C4-2B (cell line): ENCODE measurements at regions not wholly inside any gene's neighbourhood (a gene's known extent, or its start where the extent isn't known, plus 50 kb on each side); places are given as distances from the start of the nearest gene placed in this dataset.

Source experiments
- H3K27ac ChIP-seq: fragments of 450-650 bp; 2 replicates; pipeline ENCODE4 v1.5.1; 2017
- ZFX ChIP-seq: fragments of 450-650 bp; IDR thresholded peaks from 2 replicates; pipeline ENCODE4 v1.6.1; 2017
- TF ChIP-seq, protein P1 (sequence below): fragments of 450-650 bp; conservative IDR thresholded peaks from 2 replicates; pipeline ENCODE4 v1.5.1; 2017; ENCODE audit warnings: mild to moderate bottlenecking

DNA sequence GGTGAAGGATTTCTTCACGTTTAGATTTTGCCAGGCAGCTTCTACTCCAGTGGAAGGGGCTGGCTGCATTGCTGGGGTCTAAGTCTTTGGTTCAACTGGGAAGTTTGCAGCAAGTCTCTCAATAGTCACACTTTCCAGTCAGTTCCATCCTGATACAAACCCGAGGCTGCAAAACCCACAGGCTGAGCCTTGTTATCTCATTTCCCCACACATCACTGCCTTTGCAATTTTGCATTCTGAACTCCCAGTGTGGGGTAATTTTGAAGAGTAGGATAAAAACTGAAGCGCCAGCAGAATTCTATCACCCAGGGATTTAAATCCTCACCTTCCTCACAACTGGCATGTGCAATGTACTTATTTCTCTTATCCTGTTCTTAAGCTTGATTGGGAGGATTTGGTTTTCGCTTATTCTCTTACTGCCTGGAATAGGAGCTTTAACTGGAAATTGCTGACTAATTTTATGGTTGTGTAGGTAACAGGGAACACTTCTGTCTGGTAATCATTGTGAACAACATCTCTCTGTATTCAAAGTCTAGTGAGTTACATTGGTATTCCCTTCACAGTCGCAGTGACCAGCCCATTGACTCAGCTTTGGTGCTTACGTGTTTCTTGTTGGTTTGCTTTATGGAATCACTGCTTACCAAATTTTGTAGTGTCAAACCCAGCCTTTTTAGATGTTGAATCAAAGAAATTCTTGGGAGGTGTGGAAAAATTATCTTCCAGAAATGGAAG lies 142.0 kb upstream of the TOPAZ1 start:
- no peak overlapping the region for H3K27ac ChIP-seq
- no peak for TF ChIP-seq ZFX
- TF ChIP-seq, protein P1, sequence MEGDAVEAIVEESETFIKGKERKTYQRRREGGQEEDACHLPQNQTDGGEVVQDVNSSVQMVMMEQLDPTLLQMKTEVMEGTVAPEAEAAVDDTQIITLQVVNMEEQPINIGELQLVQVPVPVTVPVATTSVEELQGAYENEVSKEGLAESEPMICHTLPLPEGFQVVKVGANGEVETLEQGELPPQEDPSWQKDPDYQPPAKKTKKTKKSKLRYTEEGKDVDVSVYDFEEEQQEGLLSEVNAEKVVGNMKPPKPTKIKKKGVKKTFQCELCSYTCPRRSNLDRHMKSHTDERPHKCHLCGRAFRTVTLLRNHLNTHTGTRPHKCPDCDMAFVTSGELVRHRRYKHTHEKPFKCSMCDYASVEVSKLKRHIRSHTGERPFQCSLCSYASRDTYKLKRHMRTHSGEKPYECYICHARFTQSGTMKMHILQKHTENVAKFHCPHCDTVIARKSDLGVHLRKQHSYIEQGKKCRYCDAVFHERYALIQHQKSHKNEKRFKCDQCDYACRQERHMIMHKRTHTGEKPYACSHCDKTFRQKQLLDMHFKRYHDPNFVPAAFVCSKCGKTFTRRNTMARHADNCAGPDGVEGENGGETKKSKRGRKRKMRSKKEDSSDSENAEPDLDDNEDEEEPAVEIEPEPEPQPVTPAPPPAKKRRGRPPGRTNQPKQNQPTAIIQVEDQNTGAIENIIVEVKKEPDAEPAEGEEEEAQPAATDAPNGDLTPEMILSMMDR, result no peak

DNA sequence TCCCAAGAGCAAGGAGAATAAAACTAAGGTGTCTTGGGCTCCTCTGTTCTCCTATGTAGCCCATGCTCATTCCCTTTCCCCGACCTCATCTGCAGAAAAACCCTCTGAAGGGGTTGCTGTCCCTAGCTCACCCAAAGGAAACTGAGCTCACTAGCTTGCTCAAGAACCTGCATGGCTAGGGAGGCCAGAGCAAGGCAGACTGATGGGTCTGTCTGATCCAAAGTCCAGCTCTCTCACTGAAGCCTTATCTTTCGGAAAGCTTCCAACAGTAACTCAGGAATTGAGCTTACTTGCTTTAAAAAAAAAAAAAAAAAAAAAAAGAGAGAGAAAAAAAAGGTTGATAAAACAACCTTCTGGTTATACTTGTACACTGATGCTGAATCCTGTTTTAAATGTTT lies 141.4 kb upstream of the TOPAZ1 start:
- TF ChIP-seq, protein P1, result no peak
- no peak for TF ChIP-seq ZFX
- H3K27ac ChIP-seq, result no peak overlapping the region

DNA sequence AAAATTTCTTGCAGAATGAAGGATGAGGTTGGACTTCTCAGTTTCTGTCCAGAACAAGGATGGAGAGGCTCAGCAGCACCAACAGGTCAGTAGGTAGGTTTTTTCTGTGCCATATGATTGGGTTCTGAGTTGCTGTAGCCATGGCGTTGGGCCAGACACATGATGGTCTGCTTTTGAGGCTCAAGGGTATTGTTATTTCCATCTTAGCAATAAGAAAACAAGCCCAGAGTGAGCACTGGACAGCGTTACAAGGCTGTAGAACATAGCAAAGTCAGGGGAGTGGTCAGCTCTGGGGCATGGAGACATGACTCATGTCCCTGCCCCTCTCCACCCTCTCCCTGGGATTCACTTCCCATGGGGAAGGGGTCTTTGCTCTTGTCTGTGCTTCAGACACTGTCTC lies 137.6 kb upstream of the TOPAZ1 start:
- H3K27ac ChIP-seq, result no peak overlapping the region

DNA sequence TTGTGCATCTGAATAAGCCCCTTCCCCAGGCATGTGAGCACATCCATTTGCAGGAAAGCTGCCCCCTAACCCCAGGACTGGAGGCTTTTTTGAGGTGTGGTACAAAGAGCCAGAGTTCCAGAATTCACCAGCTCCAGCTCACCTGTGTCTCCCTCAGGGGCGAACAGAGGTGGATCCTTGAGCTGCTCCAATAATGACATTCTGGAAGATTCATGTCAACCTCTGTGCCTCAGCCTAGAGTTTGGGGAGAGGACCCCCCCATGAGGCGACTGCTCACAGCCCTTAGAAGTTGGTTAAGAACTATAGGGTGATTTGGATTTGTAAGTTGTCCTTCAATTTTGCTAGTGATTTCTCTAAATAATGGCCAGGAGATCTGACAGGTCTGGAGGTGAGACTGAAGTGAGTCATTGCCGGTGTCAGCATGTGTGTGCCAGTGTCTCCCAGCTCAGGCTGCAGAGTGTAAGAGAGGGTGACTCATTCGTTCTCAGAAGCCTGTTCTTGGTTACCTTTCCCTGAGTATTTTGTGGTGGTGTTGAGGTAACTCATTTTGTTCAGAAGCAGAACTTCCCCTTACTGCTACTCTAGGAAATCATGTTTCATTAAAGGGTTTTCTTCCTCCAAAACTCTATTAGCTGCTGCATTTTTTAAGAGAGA lies 136.9 kb upstream of the TOPAZ1 start:
- no peak overlapping the region for H3K27ac ChIP-seq
- TF ChIP-seq, protein P1, result no peak
- TF ChIP-seq ZFX, result no peak

More for the DNA sequence above, 137.6 kb upstream of the TOPAZ1 start:
- TF ChIP-seq ZFX, result no peak
- TF ChIP-seq, protein P1, result no peak

DNA sequence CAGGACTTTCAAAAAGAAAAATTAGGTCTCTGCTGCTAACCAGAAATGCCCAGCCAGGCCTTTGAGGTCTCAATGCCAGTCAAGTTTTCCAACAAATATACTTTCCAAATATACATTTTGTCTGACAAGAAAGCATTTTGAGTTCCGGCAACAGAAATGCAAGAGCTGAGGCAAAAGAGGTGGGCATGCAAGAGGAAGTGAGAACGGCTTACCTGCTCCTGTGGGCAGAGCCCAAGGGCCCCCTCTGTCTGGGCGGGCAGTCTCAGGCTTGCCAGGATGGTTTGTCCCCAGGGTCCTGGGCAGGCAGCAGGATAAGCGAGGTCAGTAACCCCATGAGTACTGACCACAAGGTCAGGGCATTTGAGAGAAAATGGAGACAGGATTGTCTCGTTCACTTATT lies 136.1 kb upstream of the TOPAZ1 start:
- H3K27ac ChIP-seq, result no peak overlapping the region
- TF ChIP-seq, protein P1, result no peak
- TF ChIP-seq ZFX, result no peak

DNA sequence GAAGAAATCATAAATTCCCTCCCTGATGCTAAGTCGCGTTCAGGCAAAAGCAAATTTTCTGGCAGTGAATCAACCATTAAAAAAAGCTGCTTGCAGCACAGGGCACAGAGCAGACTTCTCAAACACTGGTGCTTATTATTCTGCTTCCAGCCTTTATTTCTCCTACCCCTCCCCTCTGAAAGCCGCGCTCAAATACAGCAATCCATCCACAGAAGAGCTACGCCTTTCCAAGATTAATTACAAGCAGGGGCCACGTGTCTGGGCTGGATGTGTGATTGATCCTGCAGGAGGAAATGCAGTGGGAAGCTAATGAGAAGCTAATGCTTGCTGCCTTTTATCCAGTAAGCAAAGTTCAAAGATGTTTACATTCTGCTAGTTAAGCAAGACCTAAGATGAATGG lies 134.9 kb upstream of the TOPAZ1 start:
- TF ChIP-seq, protein P1, result no peak
- TF ChIP-seq ZFX, result no peak
- no peak overlapping the region for H3K27ac ChIP-seq

DNA sequence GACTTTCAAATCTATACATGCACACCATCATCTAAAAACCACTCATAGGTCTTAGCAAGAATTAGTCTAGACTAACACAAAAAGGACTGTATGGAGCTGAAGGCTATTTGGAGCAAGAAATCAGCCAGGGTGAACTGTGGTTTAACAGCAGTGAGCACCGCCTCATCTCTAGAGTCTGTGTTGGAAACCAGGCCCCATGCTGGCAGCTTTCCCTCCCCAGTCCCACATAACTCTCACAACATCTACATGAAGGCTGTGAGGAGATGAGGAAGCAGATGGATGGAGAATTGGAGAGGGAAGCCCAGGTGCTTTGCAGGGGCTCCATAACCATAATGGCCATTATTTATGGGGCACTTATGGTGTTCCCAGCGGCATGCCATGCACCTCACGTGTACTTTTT lies 133.2 kb upstream of the TOPAZ1 start:
- TF ChIP-seq ZFX, result no peak
- TF ChIP-seq, protein P1, result no peak
- H3K27ac ChIP-seq, result no peak overlapping the region
